SK-N-SH (cell line): ENCODE measurements at regions not wholly inside any gene's neighbourhood (a gene's known extent, or its start where the extent isn't known, plus 50 kb on each side); places are given as distances from the start of the nearest gene placed in this dataset.

Experiments used
- CTCF ChIA-PET: fragments of 300-600, 350-600 bp; formaldehyde crosslinking; extraction: SDS; loops from one replicate; lab custom pipeline; 2021; lab: Yijun Ruan, JAX
- POLR2A ChIA-PET: fragments of 350-600 bp; sonication (Branson Sonifier 250); formaldehyde crosslinking; extraction: SDS; loops from one replicate; lab custom pipeline; 2020; ENCODE audit warnings: antibody characterized with exemption, inconsistent platforms; lab: Yijun Ruan, JAX
- DNase-seq: peaks from one replicate; pipeline ENCODE4 v3.0.0; 2012
- H2AFZ ChIP-seq: fragments of 200-600 bp; sonication (generic); 2 replicates; pipeline ENCODE4 v1.8.1; 2016; ENCODE audit warnings: antibody characterized with exemption, mild to moderate bottlenecking, low read depth
- H3F3A ChIP-seq: fragments of 200-600 bp; sonication (generic); replicated peaks from 2 replicates; pipeline ENCODE3; 2016; ENCODE audit warnings: antibody characterized with exemption, mild to moderate bottlenecking; ENCODE audit not compliant: insufficient read depth
- H3K27ac ChIP-seq, 2 experiments: fragments of 200-500 bp in 1 of 2; fragments of 200-600 bp in 1 of 2; sonication (Bioruptor generic) in 1 of 2; sonication (generic), shearing (Covaris generic) in 1 of 2; 2 replicates each; pipeline versions ENCODE4 v1.5.1 to v1.6.1; 2014 to 2016; ENCODE audit warnings: low read depth in 2 of 2, inconsistent platforms in 1 of 2, low read length in 1 of 2, mild to moderate bottlenecking in 1 of 2, mixed read lengths in 1 of 2
- H3K27me3 ChIP-seq: fragments of 200-600 bp; sonication (generic), shearing (Covaris generic); 2 replicates; pipeline ENCODE4 v1.6.1; 2016; ENCODE audit warnings: mixed run types; ENCODE audit not compliant: insufficient read depth
- H3K36me3 ChIP-seq, 2 experiments: fragments of 200-500 bp in 1 of 2; fragments of 200-600 bp in 1 of 2; sonication (Bioruptor generic) in 1 of 2; sonication (generic) in 1 of 2; replicated peaks in 1 of 2; 2 replicates each; pipeline versions ENCODE3 to v1.5.1; 2014 to 2016; ENCODE audit warnings: low read length in 1 of 2, mild to moderate bottlenecking in 1 of 2; ENCODE audit not compliant: insufficient read depth in 2 of 2, control insufficient read depth in 1 of 2
- H3K4me1 ChIP-seq, 2 experiments: fragments of 200-500 bp in 1 of 2; fragments of 200-600 bp in 1 of 2; sonication (Bioruptor generic) in 1 of 2; sonication (generic), shearing (Covaris generic) in 1 of 2; 2 replicates each; pipeline versions ENCODE4 v1.5.1 to v1.6.1; 2014 to 2016; ENCODE audit warnings: low read depth in 1 of 2, low read length in 1 of 2, mixed run types in 1 of 2; ENCODE audit not compliant: insufficient read depth in 2 of 2, control insufficient read depth in 1 of 2
- H3K4me2 ChIP-seq: fragments of 200-600 bp; sonication (generic), shearing (Covaris generic); 2 replicates; pipeline ENCODE4 v1.6.1; 2017; ENCODE audit warnings: mixed run types
- H3K4me3 ChIP-seq, 2 experiments: fragments of 200-500 bp in 1 of 2; fragments of 200-600 bp in 1 of 2; sonication (Bioruptor generic) in 1 of 2; sonication (generic), shearing (Covaris generic) in 1 of 2; 2 replicates each; pipeline versions ENCODE4 v1.5.1 to v1.8.1; 2014 to 2016; ENCODE audit warnings: low read depth in 2 of 2, inconsistent platforms in 1 of 2, low read length in 1 of 2, mild to moderate bottlenecking in 1 of 2, mixed read lengths in 1 of 2, moderate library complexity in 1 of 2
- H3K79me2 ChIP-seq: fragments of 200-600 bp; sonication (generic); 2 replicates; pipeline ENCODE4 v1.8.1; 2017; ENCODE audit warnings: mild to moderate bottlenecking; ENCODE audit not compliant: insufficient read depth
- H3K9ac ChIP-seq: fragments of 200-600 bp; sonication (generic); 2 replicates; pipeline ENCODE4 v1.6.1; 2017; ENCODE audit warnings: mixed run types
- H3K9me2 ChIP-seq: fragments of 200-600 bp; sonication (generic); 2 replicates; pipeline ENCODE4 v1.6.1; 2017; ENCODE audit warnings: mixed run types
- H3K9me3 ChIP-seq: fragments of 200-600 bp; sonication (generic); 2 replicates; pipeline ENCODE4 v1.6.1; 2017; ENCODE audit warnings: mixed run types, mild to moderate bottlenecking, moderate library complexity
- H4K20me1 ChIP-seq: fragments of 200-600 bp; sonication (generic); 2 replicates; pipeline ENCODE4 v1.6.1; 2017; ENCODE audit warnings: mild to moderate bottlenecking, mixed run types; ENCODE audit not compliant: insufficient read depth
- FOSL2 ChIP-seq: IDR thresholded peaks from 2 replicates; pipeline ENCODE4 v1.4.0; 2012; ENCODE audit warnings: low read depth, mild to moderate bottlenecking, moderate library complexity, borderline replicate concordance
- FOXJ3 ChIP-seq: sonication (generic); formaldehyde crosslinking; IDR thresholded peaks from 2 replicates; pipeline ENCODE4 v1.5.1; 2020; ENCODE audit warnings: mild to moderate bottlenecking, missing genetic modification reagents
- FOXM1 ChIP-seq: IDR thresholded peaks from 2 replicates; pipeline ENCODE4 v1.4.0; 2012; ENCODE audit warnings: low read depth, mild to moderate bottlenecking
- GABPA ChIP-seq: IDR thresholded peaks from 2 replicates; pipeline ENCODE4 v1.4.0; 2012; ENCODE audit warnings: low read depth, mild to moderate bottlenecking
- MXI1 ChIP-seq: IDR thresholded peaks from 2 replicates; pipeline ENCODE4 v1.6.1; 2012; ENCODE audit warnings: mild to moderate bottlenecking, low read depth, low read length, improper control_type of control experiment
- RAD21 ChIP-seq: IDR thresholded peaks from 2 replicates; pipeline ENCODE4 v1.6.1; 2012; ENCODE audit warnings: mild to moderate bottlenecking, low read length
- RFX5 ChIP-seq: IDR thresholded peaks from 2 replicates; pipeline ENCODE4 v1.6.1; 2012; ENCODE audit warnings: mild to moderate bottlenecking, improper control_type of control experiment, low read length
- SMC3 ChIP-seq: IDR thresholded peaks from 2 replicates; pipeline ENCODE4 v1.6.1; 2012; ENCODE audit warnings: low read depth, low read length, improper control_type of control experiment
- WGBS: methylation state at CpG from one replicate; pipeline ENCODE4 v1.1.6; 2017; ENCODE audit warnings: low lambda C conversion rate; 5-methylcytosine and 5-hydroxymethylcytosine counted together
- TF ChIP-seq, protein P1 (sequence below): IDR thresholded peaks from 2 replicates; pipeline ENCODE4 v1.4.0; 2012; ENCODE audit warnings: low read depth
- TF ChIP-seq, protein P2 (sequence below): IDR thresholded peaks from 2 replicates; pipeline ENCODE4 v1.4.0; 2012; ENCODE audit warnings: low read depth, borderline replicate concordance
- TF ChIP-seq, protein P3 (sequence below): fragments of 150-350 bp; IDR thresholded peaks from 2 replicates; pipeline ENCODE4 v1.6.1; 2017; ENCODE audit warnings: antibody characterized with exemption, low read length, low read depth, borderline replicate concordance
- TF ChIP-seq, protein P4 (sequence below): IDR thresholded peaks from 2 replicates; pipeline ENCODE4 v1.4.0; 2012; ENCODE audit warnings: low read depth, borderline replicate concordance

DNA sequence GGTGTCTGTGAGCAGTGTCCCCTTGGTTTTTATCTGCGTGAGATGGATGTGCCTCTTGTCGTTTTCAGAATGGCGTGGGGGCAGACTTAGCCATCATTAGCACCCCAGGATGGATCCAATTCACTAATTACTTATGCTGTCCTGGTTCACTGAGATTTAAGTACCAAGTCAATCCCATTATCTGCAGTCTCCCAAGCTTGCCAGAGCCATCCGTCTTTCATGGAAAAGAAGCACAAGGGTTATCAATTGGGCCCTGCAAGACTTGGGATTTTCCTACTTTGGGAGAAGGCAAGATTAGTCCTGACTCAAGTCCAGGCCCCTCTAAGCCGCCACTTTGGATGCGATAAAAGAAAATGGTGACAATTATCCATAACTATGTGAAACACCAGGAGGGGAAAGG is 404.0 kb downstream of the TMEM182 start (continued):
- no peak for TF ChIP-seq SMC3
- TF ChIP-seq, protein P1, sequence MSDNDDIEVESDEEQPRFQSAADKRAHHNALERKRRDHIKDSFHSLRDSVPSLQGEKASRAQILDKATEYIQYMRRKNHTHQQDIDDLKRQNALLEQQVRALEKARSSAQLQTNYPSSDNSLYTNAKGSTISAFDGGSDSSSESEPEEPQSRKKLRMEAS: no peak
- TF ChIP-seq, protein P2, sequence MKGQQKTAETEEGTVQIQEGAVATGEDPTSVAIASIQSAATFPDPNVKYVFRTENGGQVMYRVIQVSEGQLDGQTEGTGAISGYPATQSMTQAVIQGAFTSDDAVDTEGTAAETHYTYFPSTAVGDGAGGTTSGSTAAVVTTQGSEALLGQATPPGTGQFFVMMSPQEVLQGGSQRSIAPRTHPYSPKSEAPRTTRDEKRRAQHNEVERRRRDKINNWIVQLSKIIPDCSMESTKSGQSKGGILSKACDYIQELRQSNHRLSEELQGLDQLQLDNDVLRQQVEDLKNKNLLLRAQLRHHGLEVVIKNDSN: no peak
- TF ChIP-seq FOSL2: no peak
- no peak for TF ChIP-seq GABPA

DNA sequence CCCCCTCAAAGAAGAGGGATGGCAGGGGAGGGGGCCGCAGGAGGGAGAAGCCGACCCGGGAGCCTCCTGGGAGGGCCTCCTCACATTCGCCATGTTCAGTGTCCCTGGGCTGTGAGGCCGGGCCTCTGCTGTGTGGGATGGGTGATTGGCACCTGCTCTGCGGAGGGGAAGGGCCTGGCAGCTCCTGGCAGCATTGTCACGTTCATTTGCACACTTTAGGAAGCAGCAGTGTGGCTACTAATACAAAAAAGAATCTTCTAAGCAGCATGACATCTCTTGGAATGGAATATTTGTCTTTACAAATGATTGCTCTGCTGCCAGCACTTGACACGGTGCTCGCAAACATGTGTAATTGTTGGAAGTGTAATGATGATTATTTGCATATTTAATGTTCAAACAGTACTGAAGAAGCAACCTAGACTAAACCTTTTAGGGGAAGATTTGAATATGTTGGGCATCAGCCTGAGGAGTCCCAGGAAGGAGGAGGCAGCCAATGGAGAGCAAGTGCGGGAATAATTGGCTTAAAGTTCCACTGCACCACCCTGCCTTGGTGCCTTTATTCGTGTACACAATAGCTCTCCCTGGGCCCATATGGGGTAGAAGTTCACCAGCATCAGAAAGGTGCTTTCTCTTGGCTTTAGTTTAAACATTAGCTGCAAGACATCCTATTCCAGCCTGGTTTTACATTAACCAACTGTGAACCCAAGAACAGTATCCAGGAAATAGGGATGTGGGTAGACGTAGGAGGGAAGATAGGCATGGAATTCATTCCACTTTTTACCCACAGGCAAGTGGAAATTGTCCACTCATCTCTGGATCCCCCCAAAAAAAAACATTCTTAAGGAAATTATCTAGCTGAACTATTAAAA is 404.9 kb downstream of the TMEM182 start:
- POLR2A ChIA-PET: no interaction called here
- Histone ChIP-seq H3F3A (no peaks in the 10 kb centered on the region), H3K9ac (no peak overlapping the region), H2AFZ (no peak overlapping the region), H3K4me1 (no peaks in the 10 kb centered on the region), H3K9me3 (no peaks in the 10 kb centered on the region), H3K4me2 (no peak overlapping the region), H3K9me2 (no peaks in the 10 kb centered on the region), H3K36me3 (no peaks in the 10 kb centered on the region), H4K20me1 (no peaks in the 10 kb centered on the region), H3K4me3 (no peak overlapping the region), H3K27me3 (0 out of 2 replicates have a peak, but pooled peaks cover 10% of the 10 kb centered on the region), H3K27ac (no peak overlapping the region), H3K79me2 (no peaks in the 10 kb centered on the region)
- 2% methylated on average over 11 of the region's 12 CpGs for WGBS
- CTCF ChIA-PET: no interaction called here
- TF ChIP-seq, protein P3, sequence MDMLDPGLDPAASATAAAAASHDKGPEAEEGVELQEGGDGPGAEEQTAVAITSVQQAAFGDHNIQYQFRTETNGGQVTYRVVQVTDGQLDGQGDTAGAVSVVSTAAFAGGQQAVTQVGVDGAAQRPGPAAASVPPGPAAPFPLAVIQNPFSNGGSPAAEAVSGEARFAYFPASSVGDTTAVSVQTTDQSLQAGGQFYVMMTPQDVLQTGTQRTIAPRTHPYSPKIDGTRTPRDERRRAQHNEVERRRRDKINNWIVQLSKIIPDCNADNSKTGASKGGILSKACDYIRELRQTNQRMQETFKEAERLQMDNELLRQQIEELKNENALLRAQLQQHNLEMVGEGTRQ: no peak
- no peak for TF ChIP-seq RAD21
- no peak for TF ChIP-seq FOXJ3 (CRISPR knock-in tag)
- TF ChIP-seq FOXM1: no peak
- TF ChIP-seq MXI1: no peak
- TF ChIP-seq, protein P2: no peak
- TF ChIP-seq, protein P4, sequence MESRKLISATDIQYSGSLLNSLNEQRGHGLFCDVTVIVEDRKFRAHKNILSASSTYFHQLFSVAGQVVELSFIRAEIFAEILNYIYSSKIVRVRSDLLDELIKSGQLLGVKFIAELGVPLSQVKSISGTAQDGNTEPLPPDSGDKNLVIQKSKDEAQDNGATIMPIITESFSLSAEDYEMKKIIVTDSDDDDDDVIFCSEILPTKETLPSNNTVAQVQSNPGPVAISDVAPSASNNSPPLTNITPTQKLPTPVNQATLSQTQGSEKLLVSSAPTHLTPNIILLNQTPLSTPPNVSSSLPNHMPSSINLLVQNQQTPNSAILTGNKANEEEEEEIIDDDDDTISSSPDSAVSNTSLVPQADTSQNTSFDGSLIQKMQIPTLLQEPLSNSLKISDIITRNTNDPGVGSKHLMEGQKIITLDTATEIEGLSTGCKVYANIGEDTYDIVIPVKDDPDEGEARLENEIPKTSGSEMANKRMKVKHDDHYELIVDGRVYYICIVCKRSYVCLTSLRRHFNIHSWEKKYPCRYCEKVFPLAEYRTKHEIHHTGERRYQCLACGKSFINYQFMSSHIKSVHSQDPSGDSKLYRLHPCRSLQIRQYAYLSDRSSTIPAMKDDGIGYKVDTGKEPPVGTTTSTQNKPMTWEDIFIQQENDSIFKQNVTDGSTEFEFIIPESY: no peak
- no peak for TF ChIP-seq RFX5
- DNase-seq: no peak
